ENCODE measurements at regions not wholly inside any gene's neighbourhood (a gene's known extent, or its start where the extent isn't known, plus 50 kb on each side); places are given as distances from the start of the nearest gene placed in this dataset.

DNA sequence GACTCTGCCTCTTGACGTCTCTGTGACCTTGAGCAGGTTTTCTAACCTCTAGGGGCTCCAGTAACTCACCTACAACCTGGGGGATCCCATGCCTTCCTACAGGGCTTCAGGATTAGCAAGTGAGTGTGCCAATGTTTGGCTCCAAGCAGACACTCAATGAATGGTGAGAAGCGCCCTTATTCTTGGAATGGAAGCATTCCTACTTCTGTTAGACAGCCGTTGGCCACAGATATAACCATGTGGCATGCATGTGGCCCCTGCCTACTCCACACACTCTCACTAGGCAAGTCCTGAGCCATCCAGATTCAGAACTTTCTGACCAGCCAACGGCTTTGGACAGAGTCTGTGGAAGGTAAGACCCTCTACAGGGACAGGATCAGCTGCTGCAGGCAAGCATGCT is 108.9 kb upstream of the LYZL2 start:
- TF ChIP-seq POLR2A (IDR thresholded peaks at IDR 0.05) (no peak), CTCF (IDR thresholded peaks at IDR 0.05) (no peak)

Measured in uterus (tissue), 2 donors.